ENCODE measurements at regions not wholly inside any gene's neighbourhood (a gene's known extent, or its start where the extent isn't known, plus 50 kb on each side); places are given as distances from the start of the nearest gene placed in this dataset.

GRCh38 chr2:235112365-235112764, 160.5 kb downstream of the SH3BP4 start (continued):
- no peak for TF ChIP-seq CREB1 (IDR thresholded peaks at IDR 0.05)

DNA sequence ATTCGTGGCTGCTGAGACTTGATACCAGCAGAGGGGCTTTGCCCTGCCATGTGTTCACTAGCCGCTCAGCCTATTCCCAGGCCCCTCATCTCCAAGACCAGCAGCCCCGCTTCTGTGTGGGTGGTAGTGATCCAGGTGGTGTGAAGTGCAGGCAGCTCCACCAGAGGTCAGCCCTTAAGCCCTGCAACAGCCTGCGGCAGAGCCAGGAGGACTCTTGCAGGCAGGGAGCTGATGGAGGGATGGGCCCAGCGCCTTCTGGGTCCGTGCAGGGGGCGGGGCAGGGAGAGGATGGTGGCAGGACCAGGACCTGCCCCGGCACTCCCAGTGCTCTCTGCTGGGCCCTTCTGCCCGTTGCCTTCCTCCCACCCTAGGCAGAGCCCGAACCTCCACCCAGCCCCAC, 162.0 kb downstream of the SH3BP4 start:
- H3K79me2 ChIP-seq (ENCODE audit: control insufficient read depth in 1 of 2, insufficient read depth in 2 of 2, low read length in 2 of 2): no peaks in the 10 kb centered on the region; a peak in 1 of 4 replicates
- H3K79me1 ChIP-seq (ENCODE audit: low read depth, low read length): no peaks in the 10 kb centered on the region
- H4K20me1 ChIP-seq (replicated peaks in 1 of 2; ENCODE audit: control insufficient read depth in 1 of 2, insufficient read depth in 2 of 2, low read length in 2 of 2): no peaks in the 10 kb centered on the region
- no peaks in the 10 kb centered on the region for H3K36me3 ChIP-seq (ENCODE audit: control insufficient read depth in 2 of 4, insufficient read depth in 4 of 4, low read length in 3 of 4)
- DNase-seq (ENCODE audit: low read depth in 1 of 2, low spot score in 2 of 2) (peak in 1 of 2 experiments; percentile 68), FAIRE-seq (no peak)
- no peak overlapping the region for H4K91ac ChIP-seq (replicated peaks; ENCODE audit: insufficient read length, low read length)
- H3K4me2 ChIP-seq (ENCODE audit: insufficient read depth in 1 of 2, low read depth in 2 of 2, low read length in 2 of 2): no peak overlapping the region; a peak in 1 of 4 replicates
- H2BK120ac ChIP-seq (replicated peaks; ENCODE audit: low read depth, low read length): no peak overlapping the region
- no peak overlapping the region for H3K27ac ChIP-seq (ENCODE audit: low read depth, low read length)
- H3K14ac ChIP-seq (ENCODE audit: insufficient read length): no peak overlapping the region
- no peaks in the 10 kb centered on the region for H3K9me3 ChIP-seq (ENCODE audit: insufficient read depth in 2 of 2, low read depth in 1 of 2, low read length in 1 of 2)
- H3K56ac ChIP-seq (replicated peaks; ENCODE audit: insufficient read length, low read depth, low read length): no peak overlapping the region
- H2BK15ac ChIP-seq (ENCODE audit: low read length): no peak overlapping the region
- no peak overlapping the region for H3K4ac ChIP-seq (replicated peaks; ENCODE audit: insufficient read length, low read depth, low read length)
- no peak overlapping the region for H2AK5ac ChIP-seq (ENCODE audit: low read depth, low read length)
- no peak overlapping the region for H2BK20ac ChIP-seq (ENCODE audit: low read length)
- no peak overlapping the region for H4K5ac ChIP-seq (ENCODE audit: insufficient read length, low read depth, low read length)
- H3K23me2 ChIP-seq (ENCODE audit: low read depth, low read length): no peaks in the 10 kb centered on the region
- H2AFZ ChIP-seq (ENCODE audit: low read length): no peak overlapping the region
- ChIA-PET CTCF (ENCODE audit: partially characterized antibody) (interaction anchor here (1.0 to 3.8 kb wide), 8 partner anchors 16 to 569 kb away, joined by 3 to 15 read pairs (median 3); no protein-coding TSS in a partner anchor), POLR2A (ENCODE audit: partially characterized antibody) (no interaction called here)
- no peak overlapping the region for H2BK12ac ChIP-seq (ENCODE audit: low read depth, low read length)
- H3K27me3 ChIP-seq (replicated peaks in 1 of 4; ENCODE audit: control insufficient read depth in 3 of 4, extremely low read depth in 1 of 4, insufficient read depth in 3 of 4, low read length in 3 of 4): no peaks in the 10 kb centered on the region; a peak in 2 of 7 replicates
- no peak overlapping the region for H3K18ac ChIP-seq (ENCODE audit: extremely low read depth, low read length)
- H3K23ac ChIP-seq (ENCODE audit: insufficient read length): no peak overlapping the region
- no peak overlapping the region for H3K9ac ChIP-seq (replicated peaks in 1 of 4; ENCODE audit: extremely low read depth in 1 of 4, low read depth in 3 of 4, low read length in 3 of 4)
- H2BK5ac ChIP-seq (ENCODE audit: low read depth, low read length): no peak overlapping the region
- H4K8ac ChIP-seq (ENCODE audit: extremely low read depth, insufficient read depth, low read length): no peak overlapping the region
- 48% methylated on average over 9 of the region's 10 CpGs; no CpG with 5 or more reads in 1 of the 2 experiments for WGBS, 2 experiments (ENCODE audit: extremely low coverage in 1 of 2, insufficient coverage in 1 of 2, insufficient read length in 1 of 2, insufficient replicate concordance in 2 of 2, low coverage in 1 of 2, low lambda C conversion rate in 2 of 2, missing lambda C conversion rate in 1 of 2)
- no peaks in the 10 kb centered on the region; a peak in 1 of 7 replicates for H3K4me1 ChIP-seq (replicated peaks in 1 of 4; ENCODE audit: control insufficient read depth in 3 of 4, insufficient read depth in 4 of 4, low read length in 3 of 4)
- no peak overlapping the region for H3K4me3 ChIP-seq (ENCODE audit: extremely low read depth in 1 of 4, insufficient read depth in 2 of 4, low read depth in 3 of 4, low read length in 4 of 4)
- TF ChIP-seq KDM1A (IDR thresholded peaks at IDR 0.05; ENCODE audit: borderline replicate concordance, low read length): no peak
- no peak for TF ChIP-seq EGR1 (IDR thresholded peaks at IDR 0.05; ENCODE audit: borderline replicate concordance, low read depth, low read length)
- no peak for TF ChIP-seq POU5F1 (IDR thresholded peaks at IDR 0.05; ENCODE audit: low read depth, low read length)
- 0 out of 2 replicates have a peak, but pooled peaks have one; percentile 27 for TF ChIP-seq GTF2F1 (IDR thresholded peaks at IDR 0.05; ENCODE audit: borderline replicate concordance, low read depth, low read length)
- 0 out of 2 replicates have a peak, but pooled peaks have one; percentile 17 for TF ChIP-seq TCF12 (IDR thresholded peaks at IDR 0.05; ENCODE audit: low read depth, low read length)
- peak; percentile 25; the same call in 1 of the 2 replicates for TF ChIP-seq TBP (IDR thresholded peaks at IDR 0.05; ENCODE audit: low read depth, low read length)
- no peak for TF ChIP-seq MAFK (IDR thresholded peaks at IDR 0.05; ENCODE audit: low read depth, low read length)
- TF ChIP-seq SUZ12 (IDR thresholded peaks at IDR 0.05; ENCODE audit: low read length): no peak
- TF ChIP-seq RFX5 (IDR thresholded peaks at IDR 0.05; ENCODE audit: borderline replicate concordance, low read depth, low read length): no peak
- TF ChIP-seq CHD1 (IDR thresholded peaks at IDR 0.05; ENCODE audit: low read depth, low read length): no peak
- TF ChIP-seq EZH2 (IDR thresholded peaks at IDR 0.05; ENCODE audit: low read depth, low read length, severe bottlenecking): no peak
- no peak for TF ChIP-seq HDAC2 (IDR thresholded peaks at IDR 0.05; ENCODE audit: borderline replicate concordance in 1 of 2, low read depth in 2 of 2, low read length in 2 of 2)
